Endothelial cell of umbilical vein (primary cell): ENCODE measurements at regions not wholly inside any gene's neighbourhood (a gene's known extent, or its start where the extent isn't known, plus 50 kb on each side); places are given as distances from the start of the nearest gene placed in this dataset.

Source experiments
- CTCF ChIP-seq, 2 donors: IDR thresholded peaks; 1 replicate in 1 of 2; 2 replicates in 1 of 2; pipeline ENCODE4 v1.5.1; 2011; ENCODE audit warnings: low read length in 2 of 2, mild to moderate bottlenecking in 2 of 2, moderate library complexity in 2 of 2, control low read depth in 1 of 2, inconsistent platforms in 1 of 2, low read depth in 1 of 2; ENCODE audit not compliant: insufficient read depth in 1 of 2; ENCODE audit errors: extremely low read depth in 1 of 2
- EZH2 ChIP-seq: IDR thresholded peaks from 2 replicates; pipeline ENCODE4 v1.6.1; 2012; ENCODE audit warnings: borderline replicate concordance, low read depth, mild to moderate bottlenecking, moderate library complexity, low read length, inconsistent platforms; ENCODE audit not compliant: severe bottlenecking
- FOS ChIP-seq: IDR thresholded peaks from 2 replicates; pipeline ENCODE4 v1.6.1; 2011; ENCODE audit warnings: mild to moderate bottlenecking, low read length, moderate library complexity, borderline replicate concordance; ENCODE audit not compliant: insufficient read depth
- JUN ChIP-seq: IDR thresholded peaks from 2 replicates; pipeline ENCODE4 v1.6.1; 2011; ENCODE audit warnings: borderline replicate concordance, low read depth; ENCODE audit not compliant: insufficient read length, insufficient read depth
- MYC ChIP-seq: IDR thresholded peaks from one replicate; pipeline ENCODE4 v1.6.1; 2011; ENCODE audit warnings: mild to moderate bottlenecking, low read depth, low read length
- POLR2A ChIP-seq: IDR thresholded peaks from 2 replicates; pipeline ENCODE4 v1.6.1; 2012; ENCODE audit warnings: low read depth, mild to moderate bottlenecking, control low read depth, low read length
- POLR2AphosphoS5 ChIP-seq: IDR thresholded peaks from 2 replicates; pipeline ENCODE4 v1.6.1; 2012; ENCODE audit warnings: low read depth, mild to moderate bottlenecking, control low read depth, low read length, moderate library complexity; ENCODE audit not compliant: insufficient read depth

DNA sequence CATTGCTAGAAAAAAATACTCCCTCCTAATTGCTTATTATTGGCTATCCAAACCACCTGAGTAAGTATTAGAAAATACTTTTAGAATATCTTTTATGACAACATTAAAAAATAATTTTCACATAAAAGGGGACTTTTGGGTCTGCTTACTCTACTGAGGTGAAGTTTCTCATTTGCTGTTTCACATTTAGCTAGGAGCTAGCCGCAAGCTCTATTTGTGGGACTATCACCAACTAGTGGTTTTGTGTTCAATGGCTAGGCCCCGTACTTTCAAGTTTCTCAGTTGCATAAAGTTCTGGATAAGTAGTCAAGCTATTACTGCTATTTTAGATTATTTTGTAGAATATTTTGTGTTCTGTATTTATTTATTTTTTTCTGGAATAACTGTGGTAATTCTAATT lies 244.2 kb upstream of the SLITRK3 start:
- no peak for TF ChIP-seq CTCF (IDR thresholded peaks at IDR 0.05; ENCODE audit: extremely low read depth in 1 of 2, insufficient read depth in 1 of 2, low read depth in 1 of 2, low read length in 2 of 2)
- TF ChIP-seq POLR2AphosphoS5: no peak
- no peak for TF ChIP-seq FOS
- no peak for TF ChIP-seq POLR2A
- no peak for TF ChIP-seq JUN
- TF ChIP-seq EZH2: no peak
- TF ChIP-seq MYC: no peak
